Transverse colon (tissue), 4 donors: ENCODE measurements at regions not wholly inside any gene's neighbourhood (a gene's known extent, or its start where the extent isn't known, plus 50 kb on each side); places are given as distances from the start of the nearest gene placed in this dataset.

Experiments
- EP300 ChIP-seq: sonication (generic); formaldehyde crosslinking; IDR thresholded peaks from one replicate; pipeline ENCODE4 v1.6.1; 2017; ENCODE audit warnings: antibody characterized with exemption, low read depth
- POLR2A ChIP-seq: fragments of 450-650 bp; IDR thresholded peaks from one replicate; pipeline ENCODE4 v1.6.1; 2016; ENCODE audit warnings: antibody characterized with exemption, mild to moderate bottlenecking, moderate library complexity
- POLR2AphosphoS5 ChIP-seq, 3 donors: sonication (generic); formaldehyde crosslinking; IDR thresholded peaks; one replicate each; pipeline ENCODE4 v1.6.1; 2016; ENCODE audit warnings: antibody characterized with exemption in 3 of 3
- TF ChIP-seq, protein P1 (sequence below), 5 experiments: fragments of 200-600 bp in 3 of 5; fragments of 450-650 bp in 2 of 5; sonication (generic) in 3 of 5; IDR thresholded peaks; 1 replicate in 2 of 5; 2 replicates in 3 of 5; pipeline ENCODE4 v1.5.1; 2016 to 2017; ENCODE audit warnings: antibody characterized with exemption in 5 of 5, inconsistent platforms in 3 of 5, mild to moderate bottlenecking in 2 of 5, moderate library complexity in 1 of 5

DNA sequence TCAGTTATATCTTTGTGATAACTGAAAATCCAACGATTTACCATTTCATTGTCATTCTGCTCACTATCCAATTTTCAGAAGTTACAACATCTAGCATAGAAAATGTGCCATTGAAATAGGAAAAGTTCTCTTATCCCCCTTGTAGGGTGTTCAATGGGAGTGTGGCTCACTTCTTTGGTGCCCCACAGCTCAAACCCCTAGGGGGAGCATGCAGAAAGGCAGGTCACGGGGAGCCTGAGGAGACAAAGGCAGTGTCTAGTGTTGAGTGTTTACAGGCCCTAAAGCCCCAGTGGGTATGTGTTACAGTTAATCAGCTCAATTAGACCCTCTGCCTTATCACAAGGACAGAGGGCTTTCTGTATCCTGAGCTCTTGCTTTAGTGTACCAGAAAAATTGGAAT lies 243.4 kb upstream of the GRID2 start:
- TF ChIP-seq, protein P1, sequence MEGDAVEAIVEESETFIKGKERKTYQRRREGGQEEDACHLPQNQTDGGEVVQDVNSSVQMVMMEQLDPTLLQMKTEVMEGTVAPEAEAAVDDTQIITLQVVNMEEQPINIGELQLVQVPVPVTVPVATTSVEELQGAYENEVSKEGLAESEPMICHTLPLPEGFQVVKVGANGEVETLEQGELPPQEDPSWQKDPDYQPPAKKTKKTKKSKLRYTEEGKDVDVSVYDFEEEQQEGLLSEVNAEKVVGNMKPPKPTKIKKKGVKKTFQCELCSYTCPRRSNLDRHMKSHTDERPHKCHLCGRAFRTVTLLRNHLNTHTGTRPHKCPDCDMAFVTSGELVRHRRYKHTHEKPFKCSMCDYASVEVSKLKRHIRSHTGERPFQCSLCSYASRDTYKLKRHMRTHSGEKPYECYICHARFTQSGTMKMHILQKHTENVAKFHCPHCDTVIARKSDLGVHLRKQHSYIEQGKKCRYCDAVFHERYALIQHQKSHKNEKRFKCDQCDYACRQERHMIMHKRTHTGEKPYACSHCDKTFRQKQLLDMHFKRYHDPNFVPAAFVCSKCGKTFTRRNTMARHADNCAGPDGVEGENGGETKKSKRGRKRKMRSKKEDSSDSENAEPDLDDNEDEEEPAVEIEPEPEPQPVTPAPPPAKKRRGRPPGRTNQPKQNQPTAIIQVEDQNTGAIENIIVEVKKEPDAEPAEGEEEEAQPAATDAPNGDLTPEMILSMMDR (IDR thresholded peaks at IDR 0.05) = no peak
- TF ChIP-seq POLR2AphosphoS5 (IDR thresholded peaks at IDR 0.05) = no peak
- no peak for TF ChIP-seq EP300
- TF ChIP-seq POLR2A = no peak
